GM19397 (cell line): ENCODE measurements at regions not wholly inside any gene's neighbourhood (a gene's known extent, or its start where the extent isn't known, plus 50 kb on each side); places are given as distances from the start of the nearest gene placed in this dataset.
A peak's percentile ranks its signal among the peaks of the same experiment; 100 is the strongest.

Source experiments
- ATAC-seq: cut with Tn5 transposase; IDR thresholded peaks from one replicate; pipeline ENCODE4 v1.9.1; 2021; ENCODE audit warnings: mild to moderate bottlenecking, moderate library complexity; ENCODE audit not compliant: unreplicated experiment

- ATAC-seq = peak; percentile 94
Observed at GRCh38 chr5:12313602-12314001, 409.4 kb upstream of the CTNND2 start.

- no peak for ATAC-seq
Observed at GRCh38 chr5:12312343-12312742, 408.1 kb upstream of the CTNND2 start.

- ATAC-seq = no peak
Observed at GRCh38 chr5:12294151-12294550, 389.9 kb upstream of the CTNND2 start.

- no peak for ATAC-seq
Observed at GRCh38 chr5:12292610-12293204, 388.5 kb upstream of the CTNND2 start.

GRCh38 chr5:12284604-12285003 is 380.4 kb upstream of the CTNND2 start:
- no peak for ATAC-seq

GRCh38 chr5:12277504-12278192 is 373.4 kb upstream of the CTNND2 start:
- peak; percentile 98 for ATAC-seq

GRCh38 chr5:12274236-12274635 is 370.0 kb upstream of the CTNND2 start:
- no peak for ATAC-seq

- ATAC-seq = no peak
Observed at GRCh38 chr5:12272389-12272788, 368.1 kb upstream of the CTNND2 start.

- no peak for ATAC-seq
Observed at GRCh38 chr5:12270914-12271313, 366.7 kb upstream of the CTNND2 start.

- ATAC-seq = no peak
Observed at GRCh38 chr5:12269164-12269563, 364.9 kb upstream of the CTNND2 start.

- ATAC-seq = no peak
Observed at GRCh38 chr5:12258549-12258948, 354.3 kb upstream of the CTNND2 start.

GRCh38 chr5:12250454-12250853 is 346.2 kb upstream of the CTNND2 start:
- no peak for ATAC-seq

- ATAC-seq = no peak
Observed at GRCh38 chr5:12248831-12249230, 344.6 kb upstream of the CTNND2 start.

GRCh38 chr5:12246036-12246435 is 341.8 kb upstream of the CTNND2 start:
- ATAC-seq = no peak

GRCh38 chr5:12245429-12245828 is 341.2 kb upstream of the CTNND2 start:
- no peak for ATAC-seq

GRCh38 chr5:12242950-12243888 is 339.0 kb upstream of the CTNND2 start:
- ATAC-seq = no peak

- no peak for ATAC-seq
Observed at GRCh38 chr5:12237837-12238575, 333.8 kb upstream of the CTNND2 start.

- ATAC-seq = no peak
Observed at GRCh38 chr5:12230659-12231058, 326.4 kb upstream of the CTNND2 start.

- ATAC-seq = no peak
Observed at GRCh38 chr5:12217039-12217438, 312.8 kb upstream of the CTNND2 start.

GRCh38 chr5:12214267-12215015 is 310.2 kb upstream of the CTNND2 start:
- no peak for ATAC-seq
